ENCODE measurements at regions not wholly inside any gene's neighbourhood (a gene's known extent, or its start where the extent isn't known, plus 50 kb on each side); places are given as distances from the start of the nearest gene placed in this dataset.

DNA sequence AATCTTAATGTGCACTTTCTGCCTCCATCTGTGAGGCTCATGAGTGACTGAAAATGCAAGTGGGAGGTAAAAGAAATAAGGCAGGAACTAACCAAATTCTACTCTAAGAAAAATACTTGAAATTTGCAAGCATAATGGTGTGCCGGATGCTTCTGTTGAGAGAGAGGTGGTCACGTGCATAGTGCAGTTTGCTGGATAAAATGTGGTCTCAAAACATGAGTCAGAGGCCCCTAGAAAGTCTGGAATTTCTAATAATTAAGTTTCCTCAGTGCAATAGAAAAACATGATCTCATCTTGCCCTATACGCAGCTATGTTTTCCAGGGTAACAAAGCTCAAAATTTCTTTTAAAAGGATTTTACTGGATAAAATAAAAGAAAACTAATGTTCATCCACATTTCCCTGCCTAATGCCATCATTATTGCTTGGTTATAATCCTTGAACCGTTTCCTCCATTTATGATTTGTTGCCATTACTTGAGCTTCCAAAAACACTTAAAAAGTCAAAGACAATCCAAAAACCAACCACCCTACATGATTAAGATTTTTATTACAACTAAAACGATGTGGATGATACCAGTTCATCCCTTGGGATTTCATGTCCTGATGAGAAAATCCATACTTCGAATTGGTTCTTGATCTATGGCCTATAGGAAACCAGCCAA lies 351.7 kb upstream of the ARID1B start (continued):
- TF ChIP-seq RAD21 (IDR thresholded peaks at IDR 0.05; ENCODE audit: low read length), result no peak

DNA sequence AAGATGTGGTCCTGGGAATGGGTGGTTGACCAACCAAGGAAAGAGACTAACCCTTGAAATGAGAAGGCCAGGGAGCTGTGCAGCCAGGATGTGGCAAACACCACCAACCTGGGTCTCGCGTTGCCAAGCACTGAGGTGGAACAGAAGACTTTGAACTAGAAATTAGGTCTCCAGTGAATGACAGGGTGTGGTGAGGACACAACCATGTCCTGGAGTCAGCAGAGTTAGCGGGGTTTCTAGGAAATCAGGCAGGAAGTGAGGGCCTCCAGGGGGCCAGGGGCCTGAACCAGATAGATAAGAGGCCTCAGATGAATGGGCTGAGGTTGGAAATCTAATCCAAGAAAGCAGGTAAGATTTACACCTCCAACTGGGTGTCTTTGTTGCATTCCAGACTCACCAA lies 353.3 kb upstream of the ARID1B start:
- Histone ChIP-seq H4K20me1 (ENCODE audit: insufficient read depth, low read length) (no peaks in the 10 kb centered on the region), H3K79me1 (ENCODE audit: low read depth in 1 of 2, low read length in 2 of 2) (no peaks in the 10 kb centered on the region), H3K4ac (ENCODE audit: low read depth, low read length) (no peak overlapping the region), H2AK9ac (replicated peaks; ENCODE audit: low read depth, low read length, poor library complexity) (no peak overlapping the region), H3K9me3 (ENCODE audit: control insufficient read depth, insufficient read depth, low read length) (peaks cover 6% of the 10 kb centered on the region), H3K9me1 (ENCODE audit: insufficient read depth, low read length) (no peaks in the 10 kb centered on the region), H3K36me3 (ENCODE audit: control insufficient read depth, insufficient read depth, low read length) (no peaks in the 10 kb centered on the region), H4K8ac (ENCODE audit: low read depth in 2 of 2, low read length in 2 of 2) (no peak overlapping the region), H3K18ac (ENCODE audit: low read depth, low read length) (no peak overlapping the region), H4K5ac (ENCODE audit: low read depth, low read length) (no peak overlapping the region), H3K4me3 (ENCODE audit: insufficient read depth, low read depth, low read length) (no peak overlapping the region), H3K56ac (ENCODE audit: extremely low read depth, insufficient read depth, low read length) (no peak overlapping the region), H4K91ac (ENCODE audit: insufficient read depth, low read depth, low read length) (no peak overlapping the region), H3K27me3 (ENCODE audit: control insufficient read depth, insufficient read depth, low read length) (no peaks in the 10 kb centered on the region), H2BK5ac (ENCODE audit: low read depth, low read length, poor library complexity, severe bottlenecking) (no peak overlapping the region), H2BK120ac (ENCODE audit: low read depth, low read length) (no peak overlapping the region), H2AK5ac (ENCODE audit: low read depth, low read length) (no peak overlapping the region), H2BK20ac (ENCODE audit: low read depth, low read length) (0 out of 2 replicates have a peak overlapping the region, but pooled peaks have one; percentile 3), H3K23ac (ENCODE audit: low read depth, low read length) (no peak overlapping the region), H2BK15ac (ENCODE audit: low read depth, low read length) (0 out of 3 replicates have a peak overlapping the region, but pooled peaks have one; percentile 27), H2AFZ (replicated peaks; ENCODE audit: low read length, poor library complexity) (no peak overlapping the region), H3K9ac (ENCODE audit: low read depth, low read length) (no peak overlapping the region), H3K14ac (replicated peaks; ENCODE audit: low read depth, low read length) (no peak overlapping the region), H3K4me1 (ENCODE audit: control insufficient read depth, insufficient read depth, low read length) (peaks cover 7% of the 10 kb centered on the region), H3K27ac (ENCODE audit: insufficient read depth, low read length) (no peak overlapping the region), H3K4me2 (ENCODE audit: low read depth, low read length) (no peak overlapping the region)
- ChIA-PET POLR2A (ENCODE audit: unreplicated experiment) (no interaction called here), CTCF (no interaction called here)
- dilution Hi-C loops (cut with HindIII; ENCODE audit: low sequenced_read_pairs, unreplicated experiment), result no loop called here
- in situ Hi-C loops (cut with MboI; ENCODE audit: low sequenced_read_pairs), result no loop called here
- intact Hi-C loops (cut with micrococcal nuclease), result no loop called here
- ATAC-seq (ENCODE audit: low read depth) (no peak), DNase-seq (no peak)
- no TSS peak for BruUV-seq (replicated peaks)
- TF ChIP-seq MXI1 (IDR thresholded peaks at IDR 0.05; ENCODE audit: borderline replicate concordance, low read depth, low read length) (no peak), RCOR1 (IDR thresholded peaks at IDR 0.05; ENCODE audit: insufficient replicate concordance, low read length) (no peak), FOS (IDR thresholded peaks at IDR 0.05; ENCODE audit: low read depth, low read length) (no peak), POLR2A (IDR thresholded peaks at IDR 0.05; ENCODE audit: low read depth, low read length) (no peak), NFE2L2 (IDR thresholded peaks at IDR 0.05; ENCODE audit: low read depth, low read length) (no peak), BHLHE40 (IDR thresholded peaks at IDR 0.05; ENCODE audit: low read depth, low read length) (no peak), RAD21 (IDR thresholded peaks at IDR 0.05; ENCODE audit: low read length) (no peak), RFX5 (IDR thresholded peaks at IDR 0.05; ENCODE audit: low read depth, low read length) (no peak), CEBPB (IDR thresholded peaks at IDR 0.05; ENCODE audit: low read depth, low read length) (no peak), CHD1 (IDR thresholded peaks at IDR 0.05; ENCODE audit: low read depth, low read length) (no peak)
- TF ChIP-seq, protein P1, sequence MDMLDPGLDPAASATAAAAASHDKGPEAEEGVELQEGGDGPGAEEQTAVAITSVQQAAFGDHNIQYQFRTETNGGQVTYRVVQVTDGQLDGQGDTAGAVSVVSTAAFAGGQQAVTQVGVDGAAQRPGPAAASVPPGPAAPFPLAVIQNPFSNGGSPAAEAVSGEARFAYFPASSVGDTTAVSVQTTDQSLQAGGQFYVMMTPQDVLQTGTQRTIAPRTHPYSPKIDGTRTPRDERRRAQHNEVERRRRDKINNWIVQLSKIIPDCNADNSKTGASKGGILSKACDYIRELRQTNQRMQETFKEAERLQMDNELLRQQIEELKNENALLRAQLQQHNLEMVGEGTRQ (IDR thresholded peaks at IDR 0.05; ENCODE audit: low read depth, low read length), result no peak
- 100% methylated on average over 2 of the region's 3 CpGs; no CpG with 5 or more reads in 1 of the 2 experiments for WGBS, 2 experiments (ENCODE audit: extremely low coverage in 2 of 2, insufficient read length in 1 of 2)
